ENCODE measurements at regions not wholly inside any gene's neighbourhood (a gene's known extent, or its start where the extent isn't known, plus 50 kb on each side); places are given as distances from the start of the nearest gene placed in this dataset.
"Not testable (repeated sequence)": the region's sequence is repeated elsewhere in the genome, so short reads cannot be mapped to it uniquely, and the experiment has no call there.

- DNase-seq = no peak
These were observed 60.2 kb downstream of the LSMEM1 start for GRCh38 chr7:112540839-112541577.

GRCh38 chr7:112546723-112547513, 66.1 kb downstream of the LSMEM1 start:
- no peak for DNase-seq

- no peak for DNase-seq
These were observed 67.1 kb downstream of the LSMEM1 start for GRCh38 chr7:112547916-112548315.

GRCh38 chr7:112550468-112551060, 69.8 kb downstream of the LSMEM1 start:
- peak; percentile 14 for DNase-seq

- not testable (repeated sequence) for DNase-seq
These were observed 70.7 kb downstream of the LSMEM1 start for GRCh38 chr7:112551521-112551920.

- DNase-seq = no peak
These were observed 73.8 kb downstream of the LSMEM1 start for GRCh38 chr7:112554591-112554990.

GRCh38 chr7:112556633-112557032, 75.8 kb downstream of the LSMEM1 start:
- no peak for DNase-seq

GRCh38 chr7:112566442-112567324, 85.9 kb downstream of the LSMEM1 start:
- DNase-seq = no peak

- no peak for DNase-seq
These were observed 86.6 kb downstream of the LSMEM1 start for GRCh38 chr7:112567388-112567787.

GRCh38 chr7:112571852-112572607, 91.2 kb downstream of the LSMEM1 start:
- no peak for DNase-seq

GRCh38 chr7:112572669-112573301, 92.0 kb downstream of the LSMEM1 start:
- DNase-seq = peak; percentile 16

- DNase-seq = no peak
These were observed 92.7 kb downstream of the LSMEM1 start for GRCh38 chr7:112573302-112574039.

GRCh38 chr7:112575864-112576263, 95.1 kb downstream of the LSMEM1 start:
- DNase-seq = no peak

- no peak for DNase-seq
These were observed 98.6 kb downstream of the LSMEM1 start for GRCh38 chr7:112579388-112579787.

GRCh38 chr7:112580717-112581435, 100.1 kb downstream of the LSMEM1 start:
- DNase-seq = no peak

- DNase-seq = no peak
These were observed 100.7 kb downstream of the LSMEM1 start for GRCh38 chr7:112581529-112581928.

GRCh38 chr7:112584290-112584689, 103.5 kb downstream of the LSMEM1 start:
- DNase-seq = peak; percentile 73

GRCh38 chr7:112587504-112587903, 106.7 kb downstream of the LSMEM1 start:
- DNase-seq = no peak

- DNase-seq = not testable (repeated sequence)
These were observed 111.9 kb downstream of the LSMEM1 start for GRCh38 chr7:112592565-112593263.
